HG02938 (cell line): ENCODE measurements at regions not wholly inside any gene's neighbourhood (a gene's known extent, or its start where the extent isn't known, plus 50 kb on each side); places are given as distances from the start of the nearest gene placed in this dataset.

Experiments used
- ATAC-seq: cut with Tn5 transposase; IDR thresholded peaks from one replicate; pipeline ENCODE4 v1.9.1; 2021; ENCODE audit warnings: mild to moderate bottlenecking, moderate library complexity; ENCODE audit not compliant: unreplicated experiment

DNA sequence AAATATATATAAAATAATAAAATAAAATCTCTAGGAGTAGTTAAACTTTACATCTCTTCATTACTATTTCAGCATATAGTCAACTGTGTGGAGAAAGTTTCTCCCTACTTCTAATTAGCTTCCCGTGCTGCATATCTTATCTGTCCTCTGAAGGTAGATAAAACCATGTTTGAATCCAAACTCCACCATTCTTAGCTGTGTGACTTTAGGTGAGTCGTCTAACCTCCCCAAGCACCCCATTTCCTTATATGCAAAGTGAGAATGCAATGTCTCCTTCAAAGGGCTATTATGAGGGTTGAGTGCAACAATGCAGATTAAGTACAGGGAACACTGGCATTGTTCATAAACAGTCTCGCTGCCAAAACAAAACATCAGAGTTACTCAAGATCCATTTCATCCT lies 80.8 kb upstream of the DRD2 start:
- no peak for ATAC-seq

DNA sequence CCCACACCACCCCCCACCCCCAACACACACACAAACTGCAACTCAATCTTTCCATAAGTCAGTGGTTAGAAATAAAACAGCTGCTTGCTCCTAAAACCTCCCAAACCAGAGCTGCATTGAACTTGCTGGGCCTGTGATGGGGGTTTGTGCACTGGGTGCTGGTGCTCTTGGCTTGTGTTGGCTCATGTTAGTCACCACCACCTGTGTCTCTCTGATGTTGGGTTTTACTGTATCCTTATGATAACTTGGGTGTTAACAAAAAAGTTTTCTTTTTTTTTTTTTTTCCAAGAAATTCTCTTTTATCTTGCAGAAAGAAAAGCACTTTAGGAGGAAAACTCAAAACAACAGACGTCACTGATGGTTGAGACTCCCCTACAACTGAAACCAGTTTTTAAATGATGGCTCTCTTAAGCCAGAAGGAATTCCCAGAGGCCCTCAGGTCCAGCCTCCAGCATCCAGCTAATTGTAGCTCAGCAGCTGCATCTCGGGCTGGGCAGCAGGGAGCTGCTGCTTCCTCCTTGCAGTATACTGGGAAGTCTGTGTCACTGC lies 79.9 kb upstream of the DRD2 start:
- no peak for ATAC-seq

DNA sequence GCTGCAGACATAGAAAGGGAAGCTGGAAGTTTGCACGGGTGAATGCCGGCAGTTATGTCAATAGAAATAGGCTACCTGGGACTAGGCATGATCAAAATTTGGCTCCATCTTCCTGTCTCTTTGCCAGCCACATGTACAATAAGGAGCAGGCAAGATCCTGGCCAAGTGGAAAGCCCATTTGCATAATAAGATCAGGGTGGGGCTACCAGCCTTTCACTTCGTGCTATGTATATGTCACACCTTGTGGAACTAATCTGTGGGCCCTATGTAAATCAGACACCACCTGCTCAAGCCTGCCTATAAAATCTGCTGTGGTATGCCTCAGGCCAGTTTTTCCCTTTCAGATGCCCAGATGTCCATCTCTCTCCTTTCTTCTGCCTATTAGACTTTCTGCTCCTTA lies 79.3 kb upstream of the DRD2 start:
- no peak for ATAC-seq

DNA sequence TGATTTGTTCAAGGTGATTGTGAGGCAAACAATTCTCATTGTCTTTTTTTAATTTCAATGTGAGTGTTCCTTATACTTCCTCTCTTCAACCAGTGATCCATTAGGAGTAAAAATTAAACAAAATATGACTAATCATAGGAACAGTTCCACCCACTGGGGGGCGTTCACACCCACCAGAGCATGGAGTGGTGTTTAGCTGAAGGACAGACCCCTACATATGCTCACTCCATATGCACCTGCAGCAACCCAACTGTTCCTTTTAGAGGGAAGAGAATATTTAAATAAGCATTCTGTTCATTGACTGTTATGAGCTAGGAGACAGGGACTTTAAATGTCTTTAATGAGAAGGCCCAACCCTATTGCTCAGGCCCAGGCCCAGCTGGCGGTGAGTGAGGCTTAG lies 78.7 kb upstream of the DRD2 start:
- no peak for ATAC-seq

DNA sequence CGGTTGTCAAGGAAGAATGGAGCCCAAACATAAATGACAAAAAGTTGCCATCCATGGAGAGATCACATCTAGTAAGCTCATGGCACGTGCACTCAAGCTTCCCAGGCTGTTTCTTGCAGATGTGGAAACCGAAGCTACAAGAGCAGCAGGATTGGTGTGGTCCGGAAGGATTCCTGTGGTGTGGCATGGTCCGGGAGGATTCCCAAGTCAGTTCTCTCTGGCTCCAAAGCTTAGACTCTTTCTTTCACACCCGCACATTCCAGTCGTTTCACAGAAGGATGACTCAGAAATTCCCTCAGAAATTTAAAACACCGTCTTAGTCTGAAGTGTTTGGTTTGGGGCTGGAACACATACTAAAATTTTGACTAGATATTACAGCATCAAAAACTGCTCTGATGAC lies 78.0 kb upstream of the DRD2 start:
- no peak for ATAC-seq

DNA sequence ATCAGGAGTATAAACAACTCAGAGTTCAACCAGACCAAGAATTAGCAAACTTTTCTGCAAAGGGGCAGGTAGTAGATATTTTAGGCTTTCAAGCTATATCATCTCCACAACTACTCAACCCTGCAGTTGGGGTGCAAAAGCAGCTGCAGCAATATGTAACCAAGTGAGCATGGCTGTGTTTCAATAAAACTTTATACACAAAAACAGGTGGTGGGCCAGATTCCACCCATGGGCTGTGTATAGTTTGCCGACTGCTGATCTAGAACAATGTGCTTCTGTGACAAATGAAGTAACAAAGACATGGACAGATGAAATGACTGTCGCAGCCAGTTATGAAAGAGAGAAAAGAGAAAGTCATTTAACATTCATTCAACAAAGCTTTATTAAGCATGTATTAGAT lies 77.1 kb upstream of the DRD2 start:
- no peak for ATAC-seq

DNA sequence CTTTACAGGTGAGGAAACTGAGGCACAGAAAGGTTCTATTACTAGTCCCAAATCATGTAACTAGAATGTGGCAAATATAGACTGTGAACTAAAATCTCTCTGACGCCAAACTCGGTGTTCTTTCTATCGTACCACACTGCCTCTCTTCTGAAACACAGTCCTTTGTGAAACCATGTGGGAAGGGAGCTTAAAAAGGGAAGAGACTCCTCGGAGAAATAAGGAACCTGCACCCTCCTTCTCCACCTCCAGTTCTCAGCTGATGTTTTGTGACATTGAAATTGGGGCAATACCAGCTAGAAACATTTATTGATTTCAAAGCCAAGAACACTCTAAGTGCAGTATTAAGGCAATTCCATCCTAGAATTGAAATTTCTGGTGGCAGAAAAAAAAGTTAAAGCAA lies 76.4 kb upstream of the DRD2 start:
- ATAC-seq = no peak

DNA sequence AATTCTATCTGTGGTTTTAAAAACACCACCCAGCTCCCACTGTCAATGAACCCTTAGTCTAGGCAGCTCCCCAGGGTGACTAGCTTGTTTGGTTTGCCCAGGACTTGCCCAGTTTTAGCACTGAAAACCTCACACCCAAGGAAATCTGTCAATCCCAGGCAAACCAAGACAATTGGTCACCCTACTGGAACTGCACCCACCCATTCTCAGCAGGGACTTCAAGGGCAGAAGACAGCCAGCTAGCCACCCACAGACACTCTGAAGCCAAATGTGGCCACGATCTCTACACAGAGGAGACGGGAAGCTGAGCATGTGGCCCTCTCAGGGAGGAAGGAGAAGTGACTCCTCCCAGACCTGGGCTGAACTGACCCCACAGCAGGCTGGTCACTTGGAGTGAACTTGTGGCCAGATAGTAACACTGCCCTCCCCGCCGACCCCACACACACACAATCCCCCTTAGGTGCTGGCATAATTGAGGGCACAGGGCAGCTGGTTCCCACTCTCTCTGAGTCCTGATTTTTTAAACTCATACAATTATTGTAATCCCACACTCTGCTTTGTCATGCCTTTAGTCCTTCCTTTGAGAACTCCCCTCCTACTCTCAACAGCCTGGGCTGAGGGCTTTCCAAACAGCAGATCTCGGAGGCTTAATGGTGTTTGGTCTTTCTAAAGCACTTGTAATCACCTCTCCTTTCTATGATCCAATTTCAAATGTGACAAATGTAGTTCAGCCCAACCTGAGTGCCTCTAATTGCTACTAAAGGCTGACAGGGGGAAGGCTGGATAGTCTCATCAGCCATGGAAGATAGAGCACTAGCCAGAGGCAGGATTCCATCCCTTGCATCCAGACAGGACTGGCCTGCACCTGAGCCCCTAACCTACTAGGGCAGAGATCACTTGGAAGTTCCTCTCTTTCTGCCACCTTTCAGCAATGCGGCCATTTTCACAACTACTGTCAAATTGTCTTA lies 74.7 kb upstream of the DRD2 start:
- ATAC-seq = no peak

DNA sequence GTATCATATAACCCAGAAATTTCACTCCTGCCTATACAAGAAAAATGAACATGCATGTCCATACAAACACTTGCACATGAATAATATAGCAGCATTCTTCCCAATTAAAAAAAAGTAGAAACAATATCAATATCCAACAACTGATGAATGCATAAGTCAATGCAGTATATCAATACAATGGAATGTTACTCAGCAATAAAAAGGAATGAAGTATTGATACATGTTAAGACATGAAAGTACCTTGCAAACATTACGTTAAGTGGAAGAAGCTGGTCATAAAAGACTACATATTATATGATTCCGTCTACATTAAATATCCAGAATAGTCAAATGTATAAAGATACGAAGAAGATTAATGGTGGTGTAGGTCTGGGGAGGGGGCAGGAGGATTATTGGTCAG lies 73.9 kb upstream of the DRD2 start:
- ATAC-seq = no peak

DNA sequence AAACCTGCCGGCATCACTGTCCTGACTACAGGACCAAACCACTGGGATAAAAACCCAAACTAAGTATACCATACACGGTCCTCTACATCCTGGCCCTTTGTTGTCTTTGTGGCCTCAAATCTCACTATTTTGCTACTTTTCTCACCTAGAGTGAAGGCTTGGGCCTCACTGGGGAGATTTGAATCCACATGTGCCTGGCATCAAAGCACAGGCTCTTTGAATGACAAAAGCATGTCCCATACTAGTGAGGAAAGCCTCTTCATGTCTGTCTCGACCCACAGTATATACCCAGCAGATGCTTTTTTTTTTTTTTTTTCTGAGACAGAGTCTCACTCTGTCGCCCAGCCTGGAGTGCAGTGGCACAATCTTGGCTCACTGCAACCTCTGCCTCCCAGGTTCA lies 72.5 kb upstream of the DRD2 start:
- no peak for ATAC-seq

DNA sequence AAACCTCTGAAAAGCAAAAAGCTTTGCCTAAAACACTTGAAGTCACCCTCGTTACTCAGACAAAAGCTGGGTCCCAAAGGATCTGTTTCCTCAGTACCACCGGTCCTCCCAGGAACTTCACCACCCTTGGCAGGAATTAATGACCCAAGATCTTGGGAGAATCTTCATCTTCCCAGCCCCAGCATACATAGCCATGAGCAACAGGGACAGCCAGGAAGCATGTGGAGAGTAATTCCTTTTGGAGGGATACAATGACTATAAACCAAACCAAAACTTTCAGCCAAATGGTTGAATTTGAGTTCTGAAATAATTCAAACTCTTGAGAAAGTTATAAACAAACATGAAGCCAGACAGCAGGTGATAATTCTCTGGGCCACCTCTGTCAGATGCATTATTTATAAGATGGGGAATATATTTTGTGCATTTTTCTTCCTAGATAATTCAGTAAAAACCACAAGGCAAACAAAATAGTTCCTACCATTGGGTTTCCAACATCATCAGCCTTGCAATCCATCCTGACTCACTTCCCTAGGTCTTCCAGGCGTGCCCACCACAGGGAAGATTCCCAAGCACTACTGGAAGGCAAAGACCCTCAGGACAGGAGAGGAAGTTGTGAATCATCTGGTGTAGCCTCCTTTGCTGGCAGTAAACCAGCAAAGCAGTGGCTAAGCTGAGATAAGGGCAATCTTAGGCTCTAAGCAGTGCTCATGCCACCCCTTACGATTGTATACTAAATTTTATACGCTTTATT lies 71.7 kb upstream of the DRD2 start:
- ATAC-seq = no peak

DNA sequence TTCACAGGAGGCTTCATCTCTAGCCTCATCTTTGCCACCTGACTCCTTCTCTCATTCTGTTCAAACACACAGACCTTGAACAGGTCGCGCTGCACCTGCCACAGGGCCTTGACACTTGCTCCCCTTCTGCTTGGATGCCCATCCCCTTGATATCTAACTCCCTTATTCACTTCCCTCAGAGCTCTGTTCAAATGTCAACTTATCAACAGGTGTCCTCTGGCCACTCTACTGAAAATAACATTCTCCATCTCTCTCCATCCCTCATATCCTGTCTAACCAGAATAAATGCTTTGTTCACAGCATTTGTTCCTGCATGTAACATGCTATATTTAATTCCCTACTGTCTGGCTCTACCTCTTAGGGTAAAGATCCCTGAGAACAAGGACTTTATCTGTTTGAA lies 67.2 kb upstream of the DRD2 start:
- ATAC-seq = no peak

DNA sequence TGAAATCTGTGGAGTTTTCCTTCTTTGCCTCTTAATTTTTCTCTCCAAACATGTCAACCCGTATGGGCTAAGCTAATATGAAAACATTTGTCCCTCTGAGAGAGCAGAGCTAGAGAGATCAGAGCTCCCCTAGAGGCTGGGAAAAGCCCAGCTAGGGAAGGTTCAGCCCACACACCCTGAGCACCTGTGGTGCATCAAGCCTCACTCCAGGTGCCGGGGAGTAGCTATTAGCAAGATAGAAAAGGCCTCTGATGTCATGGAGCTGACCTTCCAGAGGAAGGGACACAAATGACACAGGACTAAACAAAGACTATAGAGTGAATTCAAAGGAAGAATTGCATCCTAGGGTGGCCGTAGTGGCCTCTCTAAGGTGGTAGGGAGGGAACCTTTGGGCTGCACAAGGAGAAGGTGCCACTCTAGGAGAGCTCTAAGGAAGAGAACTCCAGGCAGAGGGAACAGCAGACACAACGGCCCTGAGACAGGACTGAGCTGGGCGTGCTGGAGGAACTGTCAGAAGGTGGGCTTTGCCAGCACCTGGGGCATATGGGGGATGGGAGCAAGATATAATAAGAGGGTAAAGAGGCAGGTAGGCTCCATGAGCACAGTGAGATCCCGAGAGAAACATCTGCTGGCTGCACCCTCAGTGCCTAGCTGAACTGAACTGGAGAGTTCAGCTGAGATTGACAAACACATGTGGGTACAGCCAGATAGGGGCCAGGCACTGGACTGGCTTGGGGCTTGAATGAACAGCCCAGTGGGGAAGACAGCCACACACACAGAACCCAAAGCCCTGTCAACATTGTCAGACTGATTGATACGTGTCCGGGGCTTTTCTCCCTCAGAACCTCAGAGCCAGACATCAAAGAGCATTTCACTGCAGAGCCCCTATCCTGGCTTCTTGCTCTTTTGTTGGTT lies 65.5 kb upstream of the DRD2 start:
- no peak for ATAC-seq

DNA sequence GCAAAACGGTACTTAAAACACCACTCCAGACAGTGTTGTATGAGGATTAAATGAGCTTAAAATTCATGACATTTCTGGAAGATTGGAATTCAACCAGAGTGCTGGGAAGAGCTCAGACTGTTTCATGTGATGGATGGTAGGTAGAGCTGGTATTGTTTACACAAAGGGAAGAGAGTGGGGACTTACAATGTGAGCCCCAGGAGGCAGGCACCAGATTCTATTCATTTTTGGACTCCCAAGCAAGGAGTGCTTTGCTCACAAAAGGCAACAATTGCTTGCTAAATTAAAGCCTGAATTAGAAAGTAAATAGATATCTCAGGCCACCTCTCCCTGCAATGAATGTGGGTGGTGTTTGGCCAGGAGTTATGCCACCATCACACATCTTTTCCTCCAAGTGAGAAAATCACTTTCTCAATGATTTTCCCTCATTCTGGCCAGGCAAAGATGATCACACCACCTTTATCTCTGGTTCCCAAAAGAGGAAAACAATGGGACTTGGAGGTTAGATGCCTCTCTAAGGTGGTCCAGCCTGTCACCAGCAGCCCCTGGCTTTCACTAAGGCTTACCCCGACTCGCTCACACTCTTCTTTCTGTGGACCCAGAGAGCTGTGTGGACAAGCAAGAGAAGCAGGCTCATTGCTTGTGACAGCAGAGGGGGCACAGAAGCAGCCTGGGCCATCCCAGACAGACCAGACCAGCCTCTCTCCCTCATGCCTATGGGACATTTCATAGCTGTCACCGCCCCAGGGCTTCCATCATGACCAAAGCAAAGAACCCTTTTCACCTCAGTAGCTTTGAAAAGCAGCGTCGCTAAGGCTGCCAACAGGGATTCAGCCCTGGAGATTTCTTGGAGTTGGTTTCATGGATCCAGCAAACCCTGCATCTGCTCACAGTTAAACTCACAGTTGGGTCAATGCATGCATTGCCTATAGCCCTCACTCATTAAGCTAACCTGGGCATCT lies 63.5 kb upstream of the DRD2 start:
- no peak for ATAC-seq

DNA sequence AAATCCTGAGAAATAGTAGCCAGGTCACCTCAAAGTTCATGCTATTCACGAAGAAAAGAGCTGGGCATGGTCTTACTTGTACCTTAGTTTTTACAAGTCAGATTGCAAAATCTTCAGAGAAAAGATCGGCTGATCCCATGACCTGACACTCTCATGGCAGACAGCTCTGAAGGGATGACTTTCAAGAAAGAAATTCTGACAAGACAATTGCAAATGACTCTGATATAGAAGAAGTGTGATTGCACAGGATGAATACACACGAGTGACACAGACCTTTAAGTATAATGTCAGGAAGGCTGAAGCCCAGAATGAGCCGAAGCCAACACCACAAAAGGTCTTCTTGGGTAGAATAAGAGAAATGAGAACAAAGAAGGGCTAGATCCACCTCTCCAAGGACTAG lies 59.4 kb upstream of the DRD2 start:
- no peak for ATAC-seq

DNA sequence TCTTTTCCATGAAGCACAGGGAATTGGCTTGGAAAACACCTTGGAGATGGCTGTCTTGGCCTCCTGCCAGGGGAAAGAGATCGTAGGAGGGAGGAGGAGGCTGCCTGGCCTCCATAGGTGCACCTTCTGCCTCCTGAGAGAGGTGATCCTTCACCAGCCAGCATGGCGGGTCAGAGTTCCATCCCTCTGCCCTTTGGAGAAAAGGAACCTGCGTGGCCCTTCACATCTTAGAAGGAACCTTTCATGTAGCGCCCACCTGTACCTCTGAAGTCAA lies 58.2 kb upstream of the DRD2 start:
- ATAC-seq = no peak

DNA sequence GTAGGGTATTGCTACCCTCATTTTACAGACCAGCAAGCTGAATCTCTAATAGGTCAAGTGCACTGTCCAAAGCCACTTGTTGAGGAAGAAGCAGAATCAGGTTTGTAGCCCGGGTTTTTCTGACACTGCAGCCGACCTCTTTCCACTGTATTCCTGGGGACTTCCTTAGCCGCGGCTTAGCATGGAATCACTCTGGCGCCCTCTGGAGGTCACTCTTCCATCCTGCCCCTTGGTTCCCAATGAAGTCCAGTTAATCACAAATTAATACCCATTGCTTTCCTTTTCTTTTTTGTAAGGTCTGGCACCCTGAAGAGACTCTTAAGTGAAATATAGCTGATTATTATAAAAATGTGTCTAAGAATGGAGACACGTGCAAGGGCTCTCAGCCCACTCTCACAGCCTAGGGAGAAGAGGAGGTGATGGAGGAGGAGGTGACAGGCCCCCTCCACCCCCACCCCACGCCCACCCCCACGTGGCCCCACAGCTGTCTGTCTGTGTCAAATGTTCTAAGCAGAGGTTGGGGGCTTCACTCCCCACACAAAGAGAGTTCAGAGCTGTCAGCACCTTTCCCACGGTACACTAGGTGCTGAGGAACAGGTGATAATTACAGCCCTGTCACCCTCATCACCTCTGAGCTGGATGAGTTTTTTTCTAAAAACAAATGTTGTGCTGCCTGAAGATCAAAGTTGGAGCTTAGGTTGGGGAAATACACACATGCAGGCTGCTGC lies 57.7 kb upstream of the DRD2 start:
- ATAC-seq = no peak

DNA sequence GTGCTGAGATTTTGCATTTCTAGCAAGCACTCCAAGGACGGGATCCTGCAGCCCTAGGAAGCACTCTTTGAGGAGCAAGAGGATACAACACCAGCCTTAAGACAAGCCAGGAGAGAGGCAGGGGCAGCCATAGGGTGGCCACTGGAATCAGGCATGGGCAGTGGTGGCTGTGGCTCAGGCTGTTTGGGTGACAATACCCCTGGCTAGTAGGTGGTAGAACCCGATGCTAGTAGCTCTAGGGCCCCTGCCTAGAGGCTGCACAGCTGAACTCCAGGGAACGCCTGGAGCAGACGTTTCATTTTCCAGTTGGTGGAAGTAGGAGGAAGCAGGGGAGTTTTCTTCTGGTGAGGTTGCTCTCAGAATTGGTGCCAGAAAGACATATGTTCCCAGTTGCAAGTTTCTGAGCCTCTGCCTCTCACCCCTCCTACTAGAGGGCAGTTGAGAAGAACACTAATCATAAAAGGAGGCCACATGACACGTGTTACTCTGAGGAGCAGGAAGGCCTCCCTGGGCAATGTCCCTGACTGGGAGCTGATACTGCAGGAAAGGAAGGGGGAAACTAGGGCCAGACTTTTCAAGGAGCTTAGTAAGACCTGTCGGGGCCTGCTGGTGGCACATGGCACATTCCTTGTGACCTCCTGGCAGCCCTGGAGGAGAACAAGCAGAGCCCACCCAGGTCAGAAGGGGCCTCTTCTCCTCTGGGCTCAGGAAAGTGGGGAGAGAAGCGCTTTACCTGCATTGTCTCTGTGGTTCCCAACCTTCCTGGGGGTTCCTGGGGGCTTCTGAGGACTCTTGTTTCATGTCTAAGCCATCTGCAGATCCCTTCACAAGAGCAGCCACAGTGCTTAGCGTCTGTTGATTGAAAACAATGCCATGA lies 56.6 kb upstream of the DRD2 start:
- no peak for ATAC-seq
